Colonic mucosa (tissue), 4 donors: ENCODE measurements at regions not wholly inside any gene's neighbourhood (a gene's known extent, or its start where the extent isn't known, plus 50 kb on each side); places are given as distances from the start of the nearest gene placed in this dataset.

ENCODE experiments used
- DNase-seq: peaks from one replicate; pipeline ENCODE4 v3.0.0-alpha.2; 2020
- H3K27ac ChIP-seq: fragments of 200-600 bp; one replicate; pipeline ENCODE4 v1.8.0; 2021
- H3K27me3 ChIP-seq: fragments of 200-600 bp; one replicate; pipeline ENCODE4 v1.8.0; 2021
- H3K36me3 ChIP-seq: fragments of 200-600 bp; one replicate; pipeline ENCODE4 v1.8.0; 2021
- H3K4me1 ChIP-seq: fragments of 200-600 bp; one replicate; pipeline ENCODE4 v1.8.0; 2021; ENCODE audit warnings: mild to moderate bottlenecking
- H3K4me3 ChIP-seq: fragments of 200-600 bp; one replicate; pipeline ENCODE4 v1.8.0; 2021
- H3K9ac ChIP-seq, 2 donors: one replicate each; pipeline ENCODE4 v1.7.0; 2013; ENCODE audit warnings: control low read depth in 2 of 2, low read depth in 2 of 2, low read length in 2 of 2
- H3K9me3 ChIP-seq: fragments of 200-600 bp; one replicate; pipeline ENCODE4 v1.8.0; 2021
- intact Hi-C: fragments of 100-400 bp; cut with DNase I; formaldehyde crosslinking; loops from one replicate; pipeline ENCODE4 v1.14.1; 2022
- TF ChIP-seq, protein P1 (sequence below): fragments of 200-600 bp; IDR thresholded peaks from one replicate; pipeline ENCODE4 v1.8.0; 2022; ENCODE audit warnings: antibody characterized with exemption, mild to moderate bottlenecking
- donor health status: healthy.
- donor health status: DM: no; HTN: no; CAD: no.
- donor health status: DM: no; HTN: no; CAD: no.

- Histone ChIP-seq H3K4me1 (no peaks in the 10 kb centered on the region), H3K27me3 (no peaks in the 10 kb centered on the region), H3K9me3 (no peaks in the 10 kb centered on the region), H3K4me3 (no peak overlapping the region), H3K27ac (peak overlapping the region; percentile 87), H3K9ac (peak overlapping the region in 1 of 2 donors; percentile 55), H3K36me3 (no peaks in the 10 kb centered on the region)
- TF ChIP-seq, protein P1, sequence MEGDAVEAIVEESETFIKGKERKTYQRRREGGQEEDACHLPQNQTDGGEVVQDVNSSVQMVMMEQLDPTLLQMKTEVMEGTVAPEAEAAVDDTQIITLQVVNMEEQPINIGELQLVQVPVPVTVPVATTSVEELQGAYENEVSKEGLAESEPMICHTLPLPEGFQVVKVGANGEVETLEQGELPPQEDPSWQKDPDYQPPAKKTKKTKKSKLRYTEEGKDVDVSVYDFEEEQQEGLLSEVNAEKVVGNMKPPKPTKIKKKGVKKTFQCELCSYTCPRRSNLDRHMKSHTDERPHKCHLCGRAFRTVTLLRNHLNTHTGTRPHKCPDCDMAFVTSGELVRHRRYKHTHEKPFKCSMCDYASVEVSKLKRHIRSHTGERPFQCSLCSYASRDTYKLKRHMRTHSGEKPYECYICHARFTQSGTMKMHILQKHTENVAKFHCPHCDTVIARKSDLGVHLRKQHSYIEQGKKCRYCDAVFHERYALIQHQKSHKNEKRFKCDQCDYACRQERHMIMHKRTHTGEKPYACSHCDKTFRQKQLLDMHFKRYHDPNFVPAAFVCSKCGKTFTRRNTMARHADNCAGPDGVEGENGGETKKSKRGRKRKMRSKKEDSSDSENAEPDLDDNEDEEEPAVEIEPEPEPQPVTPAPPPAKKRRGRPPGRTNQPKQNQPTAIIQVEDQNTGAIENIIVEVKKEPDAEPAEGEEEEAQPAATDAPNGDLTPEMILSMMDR = no peak
- intact Hi-C loops = no loop called here
- DNase-seq = no peak
Measured at GRCh38 chr15:94844198-94844537, 612.8 kb downstream of the MCTP2 start.

- intact Hi-C loops = no loop called here
- H3K9ac ChIP-seq = peak overlapping the region; percentile 55 to 65
Measured at GRCh38 chr15:94844538-94845389, 613.4 kb downstream of the MCTP2 start.

DNA sequence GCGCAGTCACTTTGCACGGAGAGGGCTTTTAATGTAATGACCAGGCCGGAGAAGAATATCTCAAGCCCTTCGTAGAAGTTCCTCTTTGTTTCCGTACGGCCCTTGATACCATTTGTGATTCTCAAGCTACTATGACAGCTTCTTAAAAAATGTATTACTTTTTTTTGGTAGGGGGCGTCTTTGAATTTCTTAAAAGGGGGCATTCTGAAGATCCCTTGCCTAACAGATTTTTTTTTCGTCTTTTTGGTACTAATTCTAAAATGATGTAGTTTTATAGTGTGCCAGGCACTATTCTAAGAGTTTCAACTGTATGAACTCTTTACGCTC lies 614.0 kb downstream of the MCTP2 start:
- no peaks in the 10 kb centered on the region for H3K9me3 ChIP-seq
- peak overlapping the region; percentile 41 to 65 for H3K9ac ChIP-seq
- no peaks in the 10 kb centered on the region for H3K36me3 ChIP-seq
- peak overlapping the region; percentile 87 for H3K27ac ChIP-seq
- peak overlapping the region; percentile 32 for H3K4me3 ChIP-seq
- TF ChIP-seq, protein P1 = no peak
- DNase-seq = no peak
- no peaks in the 10 kb centered on the region for H3K27me3 ChIP-seq
- intact Hi-C loops = no loop called here
- no peaks in the 10 kb centered on the region for H3K4me1 ChIP-seq

More at GRCh38 chr15:94844538-94845389, 613.4 kb downstream of the MCTP2 start:
- Histone ChIP-seq H3K27ac (peak overlapping the region; percentile 87), H3K9me3 (no peaks in the 10 kb centered on the region), H3K4me1 (no peaks in the 10 kb centered on the region), H3K36me3 (no peaks in the 10 kb centered on the region), H3K4me3 (peak overlapping the region; percentile 32), H3K27me3 (no peaks in the 10 kb centered on the region)
- TF ChIP-seq, protein P1 = no peak
- DNase-seq = peak; percentile 90

- Histone ChIP-seq H3K9ac (no peak overlapping the region), H3K27ac (no peak overlapping the region), H3K9me3 (no peaks in the 10 kb centered on the region), H3K27me3 (no peaks in the 10 kb centered on the region), H3K4me1 (no peaks in the 10 kb centered on the region), H3K36me3 (no peaks in the 10 kb centered on the region), H3K4me3 (no peak overlapping the region)
- DNase-seq = no peak
- TF ChIP-seq, protein P1 = no peak
- intact Hi-C loops = no loop called here
Measured at GRCh38 chr15:94847325-94847724, 616.0 kb downstream of the MCTP2 start.

DNA sequence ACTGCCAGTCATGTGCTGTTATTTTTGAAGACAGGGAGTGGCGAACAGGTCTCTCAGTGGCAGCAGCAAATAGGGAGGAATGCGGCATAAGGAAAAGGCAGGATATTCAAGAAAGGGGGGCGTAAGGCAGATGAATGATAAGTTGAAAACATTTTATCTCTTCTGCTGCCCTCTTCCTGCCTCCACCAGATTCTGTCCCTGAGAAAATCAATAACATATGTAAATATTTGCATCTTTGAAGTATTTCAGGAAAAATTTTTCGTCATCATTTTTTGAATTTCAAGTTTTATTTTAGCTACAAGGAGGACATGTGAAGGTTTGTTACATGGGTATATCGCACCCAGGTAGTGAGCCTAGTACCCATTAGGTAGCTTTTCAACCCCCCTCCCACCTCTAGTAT lies 616.7 kb downstream of the MCTP2 start:
- DNase-seq = no peak
- no peak overlapping the region for H3K4me3 ChIP-seq
- H3K9ac ChIP-seq = no peak overlapping the region
- no peaks in the 10 kb centered on the region for H3K9me3 ChIP-seq
- H3K4me1 ChIP-seq = no peaks in the 10 kb centered on the region
- H3K27me3 ChIP-seq = no peaks in the 10 kb centered on the region
- no peak overlapping the region for H3K27ac ChIP-seq
- TF ChIP-seq, protein P1 = no peak
- H3K36me3 ChIP-seq = no peaks in the 10 kb centered on the region
- intact Hi-C loops = no loop called here
